ENCODE measurements at regions not wholly inside any gene's neighbourhood (a gene's known extent, or its start where the extent isn't known, plus 50 kb on each side); places are given as distances from the start of the nearest gene placed in this dataset.

GRCh38 chr9:27954858-27955257 lies 381.6 kb upstream of the C9orf72 start:
- H3K9me1 ChIP-seq (ENCODE audit: control insufficient read depth, extremely low read depth, insufficient read depth, low read length): no peaks in the 10 kb centered on the region
- H3K9me3 ChIP-seq (ENCODE audit: control insufficient read depth, low read depth, low read length): no peaks in the 10 kb centered on the region
- H3K36me3 ChIP-seq (ENCODE audit: control insufficient read depth in 2 of 2, extremely low read depth in 1 of 2, insufficient read depth in 2 of 2, low read length in 2 of 2): no peaks in the 10 kb centered on the region
- no peak overlapping the region for H3K9ac ChIP-seq (ENCODE audit: control insufficient read depth, extremely low read depth, insufficient read depth, low read length)
- FAIRE-seq (no peak), DNase-seq (ENCODE audit: low read depth, low spot score) (no peak)
- no peak for TF ChIP-seq EZH2 (IDR thresholded peaks at IDR 0.05; ENCODE audit: low read length)
- no peak for TF ChIP-seq CTCF (optimal IDR thresholded peaks at IDR 0.05 in 1 of 3, IDR thresholded peaks at IDR 0.05 in 1 of 3, conservative IDR thresholded peaks at IDR 0.05 in 1 of 3; ENCODE audit: extremely low read depth in 1 of 3, insufficient read depth in 2 of 3, low read length in 3 of 3)
- H3K27me3 ChIP-seq (ENCODE audit: control insufficient read depth, extremely low read depth, insufficient read depth, low read length): no peaks in the 10 kb centered on the region
- no peaks in the 10 kb centered on the region for H3K4me1 ChIP-seq (ENCODE audit: control insufficient read depth, extremely low read depth, insufficient read depth, low read length)
- H3K4me3 ChIP-seq (ENCODE audit: control insufficient read depth in 2 of 3, extremely low read depth in 1 of 3, insufficient read depth in 2 of 3, low read depth in 1 of 3, low read length in 3 of 3): no peak overlapping the region
- no peak overlapping the region for H3K27ac ChIP-seq (ENCODE audit: control insufficient read depth, insufficient read depth, low read length)
- dilution Hi-C loops (cut with MboI; ENCODE audit: extremely low pct_ligation_motif_present, low sequenced_read_pairs): no loop called here
- no peaks in the 10 kb centered on the region for H3K79me2 ChIP-seq (ENCODE audit: control insufficient read depth, insufficient read depth, low read length)
- H3K4me2 ChIP-seq (ENCODE audit: control insufficient read depth, extremely low read depth, insufficient read depth, low read depth, low read length): no peak overlapping the region
- no peaks in the 10 kb centered on the region for H4K20me1 ChIP-seq (ENCODE audit: control insufficient read depth, extremely low read depth, insufficient read depth, low read length)
- no peak overlapping the region for H2AFZ ChIP-seq (ENCODE audit: control insufficient read depth, low read length)

GRCh38 chr9:27963836-27964235 lies 390.6 kb upstream of the C9orf72 start:
- Histone ChIP-seq H3K27ac (ENCODE audit: control insufficient read depth, insufficient read depth, low read length) (no peak overlapping the region), H3K79me2 (ENCODE audit: control insufficient read depth, insufficient read depth, low read length) (no peaks in the 10 kb centered on the region), H3K9me1 (ENCODE audit: control insufficient read depth, extremely low read depth, insufficient read depth, low read length) (no peaks in the 10 kb centered on the region), H2AFZ (ENCODE audit: control insufficient read depth, low read length) (no peak overlapping the region), H3K27me3 (ENCODE audit: control insufficient read depth, extremely low read depth, insufficient read depth, low read length) (no peaks in the 10 kb centered on the region), H3K9ac (ENCODE audit: control insufficient read depth, extremely low read depth, insufficient read depth, low read length) (no peak overlapping the region), H3K9me3 (ENCODE audit: control insufficient read depth, low read depth, low read length) (no peaks in the 10 kb centered on the region), H3K4me2 (ENCODE audit: control insufficient read depth, extremely low read depth, insufficient read depth, low read depth, low read length) (no peak overlapping the region), H4K20me1 (ENCODE audit: control insufficient read depth, extremely low read depth, insufficient read depth, low read length) (no peaks in the 10 kb centered on the region), H3K4me3 (ENCODE audit: control insufficient read depth in 2 of 3, extremely low read depth in 1 of 3, insufficient read depth in 2 of 3, low read depth in 1 of 3, low read length in 3 of 3) (no peak overlapping the region), H3K4me1 (ENCODE audit: control insufficient read depth, extremely low read depth, insufficient read depth, low read length) (peaks cover 5% of the 10 kb centered on the region), H3K36me3 (ENCODE audit: control insufficient read depth in 2 of 2, extremely low read depth in 1 of 2, insufficient read depth in 2 of 2, low read length in 2 of 2) (no peaks in the 10 kb centered on the region)
- dilution Hi-C loops (cut with MboI; ENCODE audit: extremely low pct_ligation_motif_present, low sequenced_read_pairs): no loop called here
- no peak for FAIRE-seq
- no peak for TF ChIP-seq CTCF (optimal IDR thresholded peaks at IDR 0.05 in 1 of 3, IDR thresholded peaks at IDR 0.05 in 1 of 3, conservative IDR thresholded peaks at IDR 0.05 in 1 of 3; ENCODE audit: extremely low read depth in 1 of 3, insufficient read depth in 2 of 3, low read length in 3 of 3)
- no peak for TF ChIP-seq EZH2 (IDR thresholded peaks at IDR 0.05; ENCODE audit: low read length)
- no peak for DNase-seq (ENCODE audit: low read depth, low spot score)

Data from keratinocyte (primary cell).